ENCODE measurements at regions not wholly inside any gene's neighbourhood (a gene's known extent, or its start where the extent isn't known, plus 50 kb on each side); places are given as distances from the start of the nearest gene placed in this dataset.
"Not testable (repeated sequence)": the region's sequence is repeated elsewhere in the genome, so short reads cannot be mapped to it uniquely, and the experiment has no call there.

GRCh38 chr4:33924811-33925210 lies 2319.5 kb downstream of the ARAP2 start:
- no peak for DNase-seq (ENCODE audit: low spot score)

DNA sequence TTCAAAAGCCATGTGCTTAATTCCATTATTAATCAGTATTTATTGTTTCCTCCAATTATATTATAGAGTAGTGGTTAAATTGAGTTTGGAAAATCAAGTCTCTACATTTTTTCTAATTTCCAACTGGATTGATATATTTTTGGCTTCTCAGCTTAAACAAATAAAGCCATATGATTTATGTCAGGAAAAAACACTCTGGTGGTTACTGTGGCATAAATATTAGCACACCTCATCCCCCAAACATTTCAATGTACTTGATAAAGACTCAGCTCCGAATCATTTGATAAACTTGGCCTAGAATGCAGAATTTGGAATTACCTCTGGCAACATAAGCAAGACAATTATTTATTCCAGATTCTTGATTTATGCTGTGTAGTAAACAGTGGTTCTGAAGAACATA lies 2313.8 kb downstream of the ARAP2 start:
- DNase-seq (ENCODE audit: low spot score): no peak

GRCh38 chr4:33931026-33931425 lies 2313.3 kb downstream of the ARAP2 start:
- no peak for DNase-seq (ENCODE audit: low spot score)

DNA sequence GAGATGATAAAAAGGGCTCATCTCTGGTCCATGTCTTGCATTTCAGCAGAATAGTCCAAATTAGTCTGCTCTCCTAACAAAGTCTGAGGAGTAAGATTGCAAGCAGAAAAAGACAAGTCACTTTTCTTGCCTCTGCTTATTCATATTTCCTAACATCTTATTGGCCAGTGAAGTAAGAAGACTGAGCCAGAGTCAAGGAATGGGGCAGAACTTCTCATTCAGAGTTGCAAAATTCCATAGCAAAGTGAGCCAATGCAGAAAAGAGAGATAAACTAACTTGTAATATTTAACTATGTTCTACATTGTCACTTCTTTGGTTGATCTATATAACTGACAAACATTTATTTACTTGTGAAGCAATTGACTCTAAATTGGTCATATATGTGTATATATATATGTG lies 2304.0 kb downstream of the ARAP2 start:
- no peak for DNase-seq (ENCODE audit: low spot score)

- no peak for DNase-seq (ENCODE audit: low spot score)
These were observed 2302.5 kb downstream of the ARAP2 start for GRCh38 chr4:33941854-33942253.

DNA sequence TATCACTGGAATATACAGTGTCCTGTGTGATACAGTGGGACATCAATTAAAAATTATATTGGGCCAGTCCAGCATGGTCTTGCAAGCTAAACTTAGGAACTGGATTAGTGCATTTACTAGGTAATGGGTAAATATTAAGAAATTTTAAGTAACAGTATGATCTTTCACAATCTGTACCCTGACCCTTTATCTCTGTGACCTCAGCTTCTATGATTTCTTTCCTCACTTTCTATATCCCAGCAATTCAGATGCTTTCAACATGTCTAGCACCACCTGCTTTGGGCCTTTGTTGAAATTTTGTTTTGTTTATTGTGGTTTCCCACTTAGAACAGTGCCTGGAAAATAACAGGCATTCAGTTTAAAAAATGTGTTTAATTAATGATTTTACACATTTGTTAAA lies 2295.4 kb downstream of the ARAP2 start:
- DNase-seq (ENCODE audit: low spot score): no peak

DNA sequence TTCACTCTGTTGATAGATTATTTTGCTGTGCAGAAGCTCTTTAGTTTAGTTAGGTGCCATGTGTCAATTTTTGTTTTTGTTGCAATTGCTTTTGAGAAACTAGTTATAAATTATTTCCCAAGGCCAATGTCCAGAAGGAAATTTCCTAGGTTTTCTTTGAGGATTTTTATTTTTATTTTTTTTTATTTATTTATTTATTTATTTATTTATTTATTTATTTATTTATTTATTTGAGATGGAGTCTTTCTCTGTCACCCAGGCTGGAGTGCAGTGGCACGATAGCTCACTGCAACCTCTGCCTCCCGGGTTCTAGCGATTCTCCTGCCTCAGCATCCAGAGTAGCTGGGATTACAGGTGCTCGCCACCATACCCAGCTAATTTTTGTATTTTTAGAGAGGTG lies 2290.5 kb downstream of the ARAP2 start:
- DNase-seq (ENCODE audit: low spot score): not testable (repeated sequence)

DNA sequence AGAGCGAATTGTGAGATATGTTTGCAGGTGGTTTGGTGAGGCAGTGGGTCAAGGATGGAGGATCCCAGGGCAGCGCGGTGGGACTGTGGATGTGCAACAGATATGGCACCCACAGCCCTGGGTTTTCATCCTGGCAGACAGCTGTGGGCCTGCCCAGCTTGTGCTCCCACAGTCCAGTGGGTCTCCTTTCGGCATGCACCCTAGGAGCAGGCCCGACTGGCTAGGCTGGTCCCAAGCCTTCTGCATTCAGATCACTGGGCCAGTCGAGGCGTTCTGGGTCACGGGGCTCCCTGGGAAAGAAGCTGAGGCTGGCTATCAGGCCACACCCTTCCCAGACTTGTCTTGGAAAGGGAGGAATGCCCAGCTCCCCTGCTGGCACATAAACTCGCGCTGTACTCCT lies 2289.6 kb downstream of the ARAP2 start:
- DNase-seq (ENCODE audit: low spot score): no peak

- no peak for DNase-seq (ENCODE audit: low spot score)
These were observed 2284.8 kb downstream of the ARAP2 start for GRCh38 chr4:33959519-33959918.

- no peak for DNase-seq (ENCODE audit: low spot score)
These were observed 2282.6 kb downstream of the ARAP2 start for GRCh38 chr4:33961761-33962160.

DNA sequence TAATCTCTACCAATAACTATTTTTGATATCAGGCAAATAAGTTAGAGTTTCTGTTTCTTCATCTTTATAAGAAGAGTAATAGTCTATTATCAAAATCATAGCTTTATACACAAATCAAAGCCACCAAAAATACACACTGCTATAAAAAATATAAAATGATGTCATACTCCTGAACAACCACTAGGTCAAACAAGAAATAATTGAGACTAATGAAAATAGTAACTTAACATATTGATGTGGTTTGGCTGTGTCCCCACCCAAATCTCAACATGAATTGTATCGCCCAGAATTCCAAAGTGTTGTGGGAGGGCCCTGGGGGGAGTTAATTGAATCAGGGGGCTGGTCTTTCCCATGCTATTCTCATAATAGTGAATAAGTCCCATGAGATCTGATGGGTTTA lies 2277.5 kb downstream of the ARAP2 start:
- no peak for DNase-seq (ENCODE audit: low spot score)

DNA sequence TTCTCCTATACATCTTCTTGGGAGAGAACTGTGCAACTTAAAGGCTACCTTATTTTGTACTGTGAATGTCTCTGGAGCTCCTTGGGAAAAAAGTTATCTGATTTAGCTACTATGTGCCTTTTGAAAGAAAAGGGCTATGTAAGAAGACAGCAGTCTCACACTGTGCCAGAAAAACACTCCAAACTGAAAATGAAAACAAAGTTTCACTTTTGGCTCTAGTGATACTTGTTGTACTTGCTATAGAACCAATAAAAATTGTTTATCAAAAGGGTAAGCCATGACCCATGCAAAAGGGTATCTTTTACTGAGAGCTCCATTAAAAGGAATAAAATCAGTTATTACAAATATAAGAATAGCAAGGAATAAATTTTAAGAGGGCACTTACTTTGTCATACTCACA lies 2270.0 kb downstream of the ARAP2 start:
- no peak for DNase-seq (ENCODE audit: low spot score)

GRCh38 chr4:33975995-33976394 lies 2268.3 kb downstream of the ARAP2 start:
- no peak for DNase-seq (ENCODE audit: low spot score)

- DNase-seq (ENCODE audit: low spot score): not testable (repeated sequence)
These were observed 2264.5 kb downstream of the ARAP2 start for GRCh38 chr4:33979781-33980180.

GRCh38 chr4:33980361-33980760 lies 2264.0 kb downstream of the ARAP2 start:
- no peak for DNase-seq (ENCODE audit: low spot score)

- no peak for DNase-seq (ENCODE audit: low spot score)
These were observed 2254.4 kb downstream of the ARAP2 start for GRCh38 chr4:33989820-33990443.

DNA sequence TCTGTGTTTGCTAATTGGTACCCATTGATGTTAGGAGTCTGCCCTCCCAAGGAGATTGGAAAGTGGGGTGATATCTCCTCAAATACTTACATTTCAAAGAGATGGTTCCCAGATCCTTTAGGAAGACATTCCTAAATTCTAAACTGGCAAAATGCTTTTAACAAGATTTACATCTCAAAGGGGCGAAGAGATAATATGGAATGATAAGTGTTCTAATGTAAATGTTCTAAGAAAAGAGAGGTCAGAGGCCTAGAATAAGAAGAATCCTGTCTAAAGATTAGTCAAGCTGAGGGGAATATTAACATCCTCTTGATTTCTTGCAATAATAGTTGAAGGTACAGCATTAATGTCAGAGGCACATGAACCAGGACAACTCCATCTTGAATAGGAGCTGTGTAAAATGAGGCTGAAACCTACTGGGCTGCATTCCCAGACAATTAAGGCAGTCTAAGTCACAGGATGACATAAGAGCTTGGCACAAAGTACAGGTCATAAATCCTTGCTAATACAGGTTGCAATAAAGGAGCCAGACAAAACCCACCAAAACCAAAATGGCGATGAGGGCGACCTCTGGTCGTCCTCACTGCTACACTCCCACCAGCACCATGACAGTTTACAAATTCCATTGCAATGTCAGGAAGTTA lies 2248.1 kb downstream of the ARAP2 start:
- DNase-seq (ENCODE audit: low spot score): no peak

GRCh38 chr4:33998291-33998690 lies 2246.0 kb downstream of the ARAP2 start:
- no peak for DNase-seq (ENCODE audit: low spot score)

GRCh38 chr4:34000356-34000755 lies 2244.0 kb downstream of the ARAP2 start:
- no peak for DNase-seq (ENCODE audit: low spot score)

DNA sequence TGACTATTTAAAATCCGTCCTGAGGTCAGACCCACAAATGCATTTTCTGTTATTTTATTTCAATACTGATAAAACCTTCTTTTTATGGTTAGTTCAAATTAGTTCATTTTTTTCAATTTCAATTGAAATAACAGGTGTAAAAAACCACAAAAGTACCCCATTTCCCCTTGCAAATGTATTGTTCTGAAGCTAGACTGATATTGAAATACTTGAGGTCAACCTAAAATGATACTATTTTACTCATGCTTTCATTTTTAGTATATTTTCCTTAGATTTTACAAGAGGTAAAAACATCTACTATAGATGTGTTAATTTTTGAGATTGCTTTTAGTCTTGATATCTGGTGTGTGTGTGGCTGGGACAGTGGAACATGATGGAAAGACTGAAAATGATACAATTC lies 2237.8 kb downstream of the ARAP2 start:
- DNase-seq (ENCODE audit: low spot score): not testable (repeated sequence)

DNA sequence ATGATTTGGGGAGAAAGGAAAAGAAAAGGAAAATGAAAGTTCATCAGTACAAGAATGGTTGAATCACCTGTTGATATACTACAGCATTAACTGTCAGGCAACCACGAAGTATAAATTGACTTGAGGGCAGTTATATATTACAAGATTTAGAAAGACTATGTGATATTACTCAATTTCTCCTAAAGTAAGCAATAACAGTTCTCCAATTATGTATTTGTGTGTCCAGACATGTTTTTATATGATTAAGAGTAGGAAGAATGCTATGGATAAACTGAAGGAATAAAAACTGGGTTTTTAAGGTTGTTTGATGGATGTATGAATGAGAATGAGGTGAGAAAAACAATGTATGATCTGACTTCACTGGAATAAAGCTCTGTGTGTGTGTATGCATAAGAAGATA lies 2234.4 kb downstream of the ARAP2 start:
- DNase-seq (ENCODE audit: low spot score): no peak

GRCh38 chr4:34010751-34011519 lies 2233.4 kb downstream of the ARAP2 start:
- DNase-seq (ENCODE audit: low spot score): no peak

DNA sequence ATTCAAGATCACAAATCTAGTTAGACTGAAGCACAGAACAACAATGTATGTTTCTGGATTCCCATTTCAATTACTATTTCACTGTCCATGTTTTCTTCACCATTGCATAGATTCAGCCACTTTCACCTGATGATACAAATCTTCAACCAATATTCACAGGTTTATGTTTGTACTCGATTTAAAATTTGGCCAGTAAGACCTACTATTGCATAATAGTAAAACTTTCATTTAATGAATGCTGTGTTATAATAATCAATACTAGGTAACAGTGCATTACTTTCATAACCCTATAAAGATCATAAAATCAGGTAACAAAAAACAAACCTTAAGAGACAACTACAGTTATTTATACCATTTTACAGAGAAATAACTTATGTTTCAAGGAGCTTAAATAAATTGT lies 2209.1 kb downstream of the ARAP2 start:
- DNase-seq (ENCODE audit: low spot score): no peak
